SK-N-MC (cell line): ENCODE measurements at regions not wholly inside any gene's neighbourhood (a gene's known extent, or its start where the extent isn't known, plus 50 kb on each side); places are given as distances from the start of the nearest gene placed in this dataset.

Experiments used
- DNase-seq: peaks from one replicate; pipeline ENCODE4 v3.0.0-alpha.2; 2011; ENCODE audit warnings: low read depth, low spot score
- H3K27ac ChIP-seq: fragments of 200-600 bp; sonication (generic); 2 replicates; pipeline ENCODE4 v1.5.1; 2016; ENCODE audit warnings: mixed run types
- H3K36me3 ChIP-seq: fragments of 200-600 bp; sonication (generic); 2 replicates; pipeline ENCODE4 v1.6.1; 2017; ENCODE audit warnings: antibody characterized with exemption, low read length, mixed read lengths; ENCODE audit not compliant: insufficient read depth
- H3K4me3 ChIP-seq: fragments of 200-600 bp; sonication (generic); 2 replicates; pipeline ENCODE4 v1.5.1; 2016
- H3K9ac ChIP-seq: fragments of 200-600 bp; sonication (generic); 2 replicates; pipeline ENCODE4 v1.8.0; 2017; ENCODE audit warnings: mixed run types, mixed read lengths; ENCODE audit not compliant: insufficient read length
- H3K9me3 ChIP-seq: fragments of 200-600 bp; sonication (generic); 2 replicates; pipeline ENCODE4 v1.6.1; 2017; ENCODE audit warnings: low read depth, mild to moderate bottlenecking, antibody characterized with exemption, low read length, moderate library complexity, mixed read lengths
- EZH2 ChIP-seq: fragments of 200-600 bp; sonication (generic); IDR thresholded peaks from one replicate; pipeline ENCODE4 v1.6.1; 2017; ENCODE audit warnings: antibody characterized with exemption
- FOXP2 ChIP-seq: optimal IDR thresholded peaks from 2 replicates; pipeline ENCODE3; 2011; ENCODE audit warnings: mild to moderate bottlenecking, moderate library complexity; ENCODE audit not compliant: insufficient read depth; ENCODE audit errors: extremely low read length, control extremely low read depth
- POLR2AphosphoS5 ChIP-seq: IDR thresholded peaks from 2 replicates; pipeline ENCODE4 v1.6.1; 2012; ENCODE audit warnings: mild to moderate bottlenecking, low read depth, low read length, borderline replicate concordance

DNA sequence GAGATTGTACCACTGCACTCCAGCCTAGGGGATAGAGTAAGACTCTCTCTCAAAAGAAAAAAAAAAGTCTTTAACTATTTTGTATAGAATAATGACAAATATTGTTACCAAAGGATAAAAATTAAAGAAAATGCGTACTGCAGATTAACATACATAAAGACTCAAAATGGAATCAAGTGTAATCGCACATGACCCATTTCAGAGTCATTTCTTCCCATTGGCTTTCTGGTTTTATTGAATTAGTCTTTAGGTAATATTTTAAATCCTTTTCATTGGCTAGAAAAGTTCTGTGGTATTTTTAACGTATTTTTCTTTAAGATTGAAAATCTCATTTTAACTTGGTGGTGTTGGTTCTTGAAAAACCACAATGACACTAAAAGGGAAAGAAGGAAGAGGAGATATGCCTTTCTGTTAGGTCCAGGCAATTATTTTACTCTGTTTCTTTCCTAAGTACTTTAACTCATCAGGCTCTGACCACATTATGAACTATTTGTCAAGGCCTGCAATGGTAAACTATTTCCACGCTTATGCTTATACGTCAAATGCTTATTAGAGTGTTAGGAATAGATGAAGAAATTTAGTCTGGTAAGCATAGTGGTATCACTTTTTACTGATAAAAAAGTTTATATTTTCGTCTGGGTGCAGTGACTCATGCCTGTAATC, 52.3 kb downstream of the PLEKHG1 start:
- Histone ChIP-seq H3K36me3 (no peaks in the 10 kb centered on the region), H3K4me3 (no peak overlapping the region), H3K9me3 (no peaks in the 10 kb centered on the region), H3K9ac (no peak overlapping the region), H3K27ac (no peak overlapping the region)
- TF ChIP-seq EZH2 = no peak
- TF ChIP-seq POLR2AphosphoS5 = no peak
- TF ChIP-seq FOXP2 = no peak
- DNase-seq = no peak

DNA sequence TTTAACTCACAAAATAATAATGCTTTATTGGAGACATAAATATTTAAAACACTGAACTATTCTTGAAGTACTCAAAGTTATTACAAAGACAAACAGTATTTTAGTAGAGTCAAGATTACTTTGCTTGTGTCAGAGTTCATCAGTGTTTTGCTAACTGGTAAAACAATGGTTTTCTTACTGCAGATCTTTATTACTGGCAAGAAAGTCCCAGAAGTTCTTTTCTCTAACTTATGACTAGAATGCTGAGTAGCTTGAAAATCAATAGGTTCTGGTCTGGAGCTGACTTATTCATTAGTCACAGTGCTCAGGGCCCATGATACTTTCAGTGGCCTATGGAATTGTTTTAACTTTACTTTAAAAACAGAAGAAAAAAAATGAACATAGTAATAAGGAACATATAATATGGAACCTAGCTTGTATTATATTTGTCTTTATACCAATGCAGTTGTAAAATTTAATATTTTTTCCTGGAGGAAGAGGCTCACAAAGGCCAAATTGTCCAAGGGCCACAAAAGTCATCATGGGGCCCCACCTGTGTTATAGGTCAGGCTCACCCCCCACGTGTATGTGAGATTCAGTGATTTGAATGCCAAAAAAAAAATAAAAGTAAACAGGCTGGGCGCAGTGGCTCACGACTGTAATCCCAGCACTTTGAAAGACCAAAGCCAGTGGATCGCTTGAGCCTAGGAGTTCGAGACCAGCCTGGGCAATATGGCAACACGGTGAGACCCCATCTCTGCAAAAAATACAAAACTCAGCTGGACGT, 53.3 kb downstream of the PLEKHG1 start:
- no peak overlapping the region for H3K4me3 ChIP-seq
- no peak for DNase-seq
- H3K9me3 ChIP-seq = no peaks in the 10 kb centered on the region
- no peaks in the 10 kb centered on the region for H3K36me3 ChIP-seq
- no peak overlapping the region for H3K9ac ChIP-seq
- no peak overlapping the region for H3K27ac ChIP-seq
- TF ChIP-seq EZH2 (no peak), POLR2AphosphoS5 (no peak), FOXP2 (no peak)

DNA sequence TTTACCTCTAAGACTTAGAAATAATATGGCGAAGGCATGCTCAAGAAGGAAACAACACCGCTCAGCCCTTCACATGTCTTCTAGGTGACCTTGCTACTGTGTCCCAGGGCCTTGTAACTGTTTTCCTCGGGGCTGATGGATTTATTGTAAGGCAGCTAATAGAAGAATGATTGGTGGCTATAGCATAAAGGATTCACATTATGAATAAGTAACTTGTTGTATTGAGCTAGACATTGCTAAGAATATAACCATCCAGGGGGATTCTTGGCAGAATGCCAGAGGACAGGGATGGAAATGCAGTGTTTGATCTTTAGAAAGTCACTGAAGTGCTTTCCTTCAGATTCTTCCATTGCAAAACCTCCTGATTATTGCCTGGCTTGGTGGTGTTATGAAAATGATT, 54.9 kb downstream of the PLEKHG1 start:
- Histone ChIP-seq H3K9me3 (no peaks in the 10 kb centered on the region), H3K4me3 (no peak overlapping the region), H3K27ac (no peak overlapping the region), H3K9ac (no peak overlapping the region), H3K36me3 (no peaks in the 10 kb centered on the region)
- DNase-seq = no peak
- TF ChIP-seq POLR2AphosphoS5 (no peak), FOXP2 (no peak), EZH2 (no peak)

DNA sequence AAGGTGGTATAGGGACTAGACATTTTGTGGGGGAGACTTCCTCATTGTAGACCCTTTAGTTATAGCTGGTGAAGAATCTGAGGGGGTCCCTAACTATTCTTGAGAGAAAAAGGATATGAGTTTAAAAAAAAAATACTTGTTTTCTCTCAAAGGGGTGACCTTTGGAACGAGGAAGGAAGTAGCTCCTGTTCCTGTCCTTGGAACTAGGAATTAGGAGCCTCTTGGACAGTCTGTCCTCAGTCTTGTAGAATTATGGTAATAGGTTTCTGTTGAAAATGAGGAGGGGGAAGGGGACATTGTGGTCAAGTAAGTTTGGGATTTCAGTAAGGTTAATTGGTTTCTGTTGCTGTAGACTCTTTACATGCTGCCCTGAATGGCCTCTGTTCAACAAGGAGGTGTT, 56.5 kb downstream of the PLEKHG1 start:
- H3K27ac ChIP-seq = no peak overlapping the region
- no peak overlapping the region for H3K9ac ChIP-seq
- no peak for DNase-seq
- H3K4me3 ChIP-seq = no peak overlapping the region
- no peaks in the 10 kb centered on the region for H3K9me3 ChIP-seq
- no peak for TF ChIP-seq EZH2
- TF ChIP-seq FOXP2 = no peak
- no peak for TF ChIP-seq POLR2AphosphoS5
- H3K36me3 ChIP-seq = no peaks in the 10 kb centered on the region

DNA sequence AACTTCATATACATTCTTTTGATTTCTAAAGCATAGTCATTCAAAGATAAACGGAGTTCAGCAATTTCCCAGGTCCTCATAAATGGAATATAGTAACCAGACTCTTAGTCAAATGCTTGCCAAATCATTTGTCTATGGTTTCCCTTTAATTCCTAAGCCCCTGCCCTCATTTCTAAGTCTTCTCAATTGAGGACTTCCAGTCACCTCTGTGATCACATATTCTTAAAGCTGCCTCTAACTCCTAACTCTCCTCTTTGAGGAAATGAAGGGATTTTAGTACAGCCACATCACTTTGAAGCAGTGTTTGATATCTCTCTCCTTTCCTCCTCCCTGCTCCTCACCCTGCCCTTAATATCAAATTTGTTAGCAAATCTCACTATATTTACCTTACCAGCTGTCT, 58.7 kb downstream of the PLEKHG1 start:
- no peak for DNase-seq
- no peaks in the 10 kb centered on the region for H3K36me3 ChIP-seq
- H3K4me3 ChIP-seq = no peak overlapping the region
- TF ChIP-seq POLR2AphosphoS5 = no peak
- no peak for TF ChIP-seq EZH2
- TF ChIP-seq FOXP2 = no peak
- no peak overlapping the region for H3K9ac ChIP-seq
- H3K9me3 ChIP-seq = no peaks in the 10 kb centered on the region
- no peak overlapping the region for H3K27ac ChIP-seq

DNA sequence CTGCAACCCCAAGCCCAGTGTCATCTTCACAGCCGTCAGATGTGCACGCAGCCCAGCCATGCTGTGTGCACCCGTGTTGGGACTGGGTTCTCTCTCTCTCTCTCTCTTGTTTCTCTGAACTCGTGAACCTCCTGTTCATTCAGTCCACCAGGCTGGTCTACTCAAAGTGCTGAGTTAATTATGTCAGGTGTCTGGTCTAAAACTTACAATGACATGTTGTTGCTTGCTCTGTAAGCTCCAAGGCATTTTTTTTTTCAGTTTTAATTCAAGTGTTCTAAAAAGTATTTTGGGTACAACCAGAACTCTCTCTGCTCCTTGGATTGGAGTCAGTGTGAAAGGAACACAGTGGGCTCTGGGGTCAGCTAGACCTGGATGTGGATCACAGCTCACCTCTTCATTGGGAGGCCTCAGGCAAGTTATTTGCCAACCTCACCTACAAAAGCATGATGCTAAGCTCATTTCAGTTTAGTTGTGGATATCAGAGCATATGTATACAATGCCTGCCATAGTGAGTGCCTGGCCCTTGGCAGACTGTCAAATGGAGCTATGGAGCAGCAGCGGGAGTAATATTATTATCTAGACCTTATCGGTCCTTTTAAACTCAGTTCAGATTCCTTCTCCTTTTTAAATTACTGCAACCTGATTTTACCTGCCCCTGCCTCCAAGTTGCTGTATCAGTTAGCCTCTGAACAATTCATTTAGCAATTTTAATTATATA, 59.5 kb downstream of the PLEKHG1 start:
- TF ChIP-seq EZH2 = no peak
- TF ChIP-seq FOXP2 = no peak
- no peak for TF ChIP-seq POLR2AphosphoS5
- Histone ChIP-seq H3K36me3 (no peaks in the 10 kb centered on the region), H3K4me3 (no peak overlapping the region), H3K27ac (no peak overlapping the region), H3K9ac (no peak overlapping the region), H3K9me3 (no peaks in the 10 kb centered on the region)
- DNase-seq = no peak

DNA sequence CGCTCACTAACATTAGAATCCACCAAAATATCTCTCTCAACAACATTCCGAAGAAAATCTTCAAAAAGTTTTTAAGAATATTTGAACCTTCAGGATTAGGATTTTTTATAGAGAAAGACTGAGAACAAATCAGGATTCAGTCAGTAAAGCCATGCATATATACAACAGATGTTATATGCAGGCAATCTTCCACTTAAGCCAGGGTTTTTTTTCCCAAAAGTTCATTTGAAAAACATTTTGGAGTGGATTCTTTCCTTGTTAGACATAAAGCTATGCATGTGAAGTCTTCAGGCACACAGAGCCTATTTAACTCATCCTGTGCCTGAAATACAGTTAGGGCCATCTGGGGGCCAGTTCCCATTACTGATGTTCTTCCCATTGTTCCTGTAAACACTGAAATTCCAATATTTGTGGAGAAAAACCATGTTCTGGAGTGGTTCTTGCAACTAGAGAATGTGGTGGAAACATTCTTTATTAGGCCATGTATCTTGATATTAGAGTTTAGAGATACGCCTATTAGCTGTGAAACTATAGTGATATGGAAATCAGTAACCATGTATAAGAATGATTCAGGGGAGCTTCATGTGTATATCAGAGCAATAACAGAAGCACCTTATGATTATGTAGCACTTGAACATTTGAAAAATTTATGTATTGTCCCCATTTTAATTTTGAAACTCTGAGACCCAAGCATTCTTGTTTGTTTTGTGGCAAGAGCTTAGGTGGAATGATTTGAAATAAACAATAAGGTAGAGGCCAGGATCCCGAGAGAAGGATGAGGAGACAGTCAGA, 61.7 kb downstream of the PLEKHG1 start:
- no peak for TF ChIP-seq FOXP2
- no peak for TF ChIP-seq POLR2AphosphoS5
- TF ChIP-seq EZH2 = no peak

DNA sequence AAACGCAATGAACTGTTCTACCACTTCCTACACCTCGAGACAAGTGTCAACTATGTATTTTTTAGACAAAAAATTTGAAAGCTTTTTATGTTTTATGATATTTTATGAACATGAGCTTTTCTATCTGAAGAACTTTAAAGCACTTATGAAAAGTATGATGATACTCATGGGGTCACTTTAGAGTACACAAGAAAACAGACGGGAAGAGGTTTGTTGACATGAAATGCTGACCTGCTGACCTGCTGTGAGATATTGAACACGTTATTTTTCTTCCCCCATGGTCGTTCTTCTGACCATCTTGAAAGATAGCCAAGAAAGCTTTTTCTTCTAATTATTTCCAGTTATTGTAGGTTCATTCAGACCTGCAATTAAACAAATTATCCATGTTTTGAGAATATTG, 63.1 kb downstream of the PLEKHG1 start:
- Histone ChIP-seq H3K9me3 (no peaks in the 10 kb centered on the region), H3K27ac (no peak overlapping the region), H3K36me3 (no peaks in the 10 kb centered on the region), H3K9ac (no peak overlapping the region), H3K4me3 (no peak overlapping the region)
- TF ChIP-seq FOXP2 = no peak
- TF ChIP-seq EZH2 = no peak
- TF ChIP-seq POLR2AphosphoS5 = no peak
- DNase-seq = no peak

More for the DNA sequence above, 61.7 kb downstream of the PLEKHG1 start:
- H3K27ac ChIP-seq = no peak overlapping the region
- no peak for DNase-seq
- H3K4me3 ChIP-seq = no peak overlapping the region
- no peaks in the 10 kb centered on the region for H3K9me3 ChIP-seq
- no peaks in the 10 kb centered on the region for H3K36me3 ChIP-seq
- no peak overlapping the region for H3K9ac ChIP-seq
